Right lobe of liver (tissue), 4 donors: ENCODE measurements at regions not wholly inside any gene's neighbourhood (a gene's known extent, or its start where the extent isn't known, plus 50 kb on each side); places are given as distances from the start of the nearest gene placed in this dataset.

Experiments used
- CTCF ChIP-seq, 4 donors: fragments of 200-600 bp in 3 of 4; fragments of 450-650 bp in 1 of 4; IDR thresholded peaks; one replicate each; pipeline versions ENCODE4 v1.5.1 to v1.8.0; 2016 to 2022; ENCODE audit warnings: antibody characterized with exemption in 4 of 4, mild to moderate bottlenecking in 2 of 4
- POLR2A ChIP-seq: fragments of 450-650 bp; IDR thresholded peaks from one replicate; pipeline ENCODE4 v1.6.1; 2017; ENCODE audit warnings: antibody characterized with exemption, mild to moderate bottlenecking
- donor health status: DM: no; HTN: no; CAD: no.
- donor health status: DM: no; HTN: no; CAD: no.
- donor health status: DM: no; HTN: yes; CAD: no.

GRCh38 chr2:17388798-17389197 is 129.4 kb downstream of the RAD51AP2 start:
- TF ChIP-seq CTCF (IDR thresholded peaks at IDR 0.05) (no peak), POLR2A (no peak)
